NCI-H1105 (cell line): ENCODE measurements at regions not wholly inside any gene's neighbourhood (a gene's known extent, or its start where the extent isn't known, plus 50 kb on each side); places are given as distances from the start of the nearest gene placed in this dataset.
A peak's percentile ranks its signal among the peaks of the same experiment; 100 is the strongest.

Experiments used
- DNase-seq: peaks from one replicate; lab custom pipeline; 2025; lab: John Stamatoyannopoulos, UW

GRCh38 chr6:4351520-4352321 lies 216.3 kb upstream of the ECI2 start:
- DNase-seq, result no peak

- DNase-seq, result no peak
Observed at GRCh38 chr6:4350567-4351519, 215.5 kb upstream of the ECI2 start.

GRCh38 chr6:4349931-4350330 lies 214.6 kb upstream of the ECI2 start:
- DNase-seq, result no peak

GRCh38 chr6:4349323-4349722 lies 213.9 kb upstream of the ECI2 start:
- no peak for DNase-seq

GRCh38 chr6:4348462-4349112 lies 213.2 kb upstream of the ECI2 start:
- DNase-seq, result no peak

- DNase-seq, result no peak
Observed at GRCh38 chr6:4347877-4348276, 212.5 kb upstream of the ECI2 start.

- DNase-seq, result no peak
Observed at GRCh38 chr6:4346659-4347333, 211.4 kb upstream of the ECI2 start.

- DNase-seq, result peak; percentile 3
Observed at GRCh38 chr6:4345543-4345942, 210.2 kb upstream of the ECI2 start.

- no peak for DNase-seq
Observed at GRCh38 chr6:4344317-4344899, 209.0 kb upstream of the ECI2 start.

GRCh38 chr6:4342407-4343137 lies 207.2 kb upstream of the ECI2 start:
- no peak for DNase-seq

GRCh38 chr6:4341078-4341797 lies 205.9 kb upstream of the ECI2 start:
- no peak for DNase-seq

GRCh38 chr6:4340544-4340943 lies 205.2 kb upstream of the ECI2 start:
- DNase-seq, result no peak

GRCh38 chr6:4338884-4339283 lies 203.5 kb upstream of the ECI2 start:
- DNase-seq, result no peak

- no peak for DNase-seq
Observed at GRCh38 chr6:4336778-4337442, 201.5 kb upstream of the ECI2 start.

GRCh38 chr6:4336084-4336483 lies 200.7 kb upstream of the ECI2 start:
- DNase-seq, result no peak

- peak; percentile 39 for DNase-seq
Observed at GRCh38 chr6:4334158-4334740, 198.9 kb upstream of the ECI2 start.

GRCh38 chr6:4327841-4328240 lies 192.5 kb upstream of the ECI2 start:
- no peak for DNase-seq

- DNase-seq, result no peak
Observed at GRCh38 chr6:4324746-4325145, 189.4 kb upstream of the ECI2 start.

GRCh38 chr6:4323322-4323721 lies 187.9 kb upstream of the ECI2 start:
- no peak for DNase-seq
